NCI-H446 treated with DMSO at 0.1 percent for 48 hours (cell line): ENCODE measurements at regions not wholly inside any gene's neighbourhood (a gene's known extent, or its start where the extent isn't known, plus 50 kb on each side); places are given as distances from the start of the nearest gene placed in this dataset.
"Not testable (repeated sequence)": the region's sequence is repeated elsewhere in the genome, so short reads cannot be mapped to it uniquely, and the experiment has no call there.

ENCODE experiments used
- DNase-seq: peaks from one replicate; lab custom pipeline; 2025; lab: John Stamatoyannopoulos, UW

- DNase-seq: no peak
Measured at GRCh38 chr18:30163573-30163972, 879.0 kb downstream of the DSC3 start.

- DNase-seq: no peak
Measured at GRCh38 chr18:30160124-30160523, 882.4 kb downstream of the DSC3 start.

DNA sequence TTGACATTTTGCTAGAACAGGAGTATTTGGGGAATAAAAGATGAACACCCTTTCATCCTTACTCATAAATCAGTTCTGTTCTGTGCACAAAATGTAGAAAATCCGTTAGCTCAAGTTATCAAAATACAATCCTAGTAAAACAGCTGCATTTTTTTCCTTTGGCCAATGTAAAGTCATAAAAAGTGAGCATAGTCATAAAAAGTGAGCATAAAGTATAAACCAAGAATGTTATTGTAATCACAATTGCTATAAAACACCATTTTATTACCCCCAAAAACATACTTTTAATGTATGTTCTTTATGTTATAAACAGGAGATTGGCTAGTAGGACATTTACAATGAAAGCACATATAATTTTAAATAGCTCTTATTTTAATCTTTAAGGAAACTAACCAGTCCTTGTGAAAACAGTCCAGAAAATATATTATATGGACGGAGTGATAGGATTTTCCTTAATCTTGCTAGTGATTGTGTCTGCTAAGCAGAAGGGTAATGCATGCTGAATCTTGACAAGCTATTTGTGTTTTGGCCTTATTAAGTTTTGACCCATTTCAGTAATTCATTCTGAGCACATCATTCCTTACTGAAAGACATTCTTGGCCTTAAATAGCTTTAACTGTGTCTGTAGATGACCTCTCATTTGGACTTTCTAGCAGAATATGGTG is 891.8 kb downstream of the DSC3 start:
- DNase-seq: no peak

DNA sequence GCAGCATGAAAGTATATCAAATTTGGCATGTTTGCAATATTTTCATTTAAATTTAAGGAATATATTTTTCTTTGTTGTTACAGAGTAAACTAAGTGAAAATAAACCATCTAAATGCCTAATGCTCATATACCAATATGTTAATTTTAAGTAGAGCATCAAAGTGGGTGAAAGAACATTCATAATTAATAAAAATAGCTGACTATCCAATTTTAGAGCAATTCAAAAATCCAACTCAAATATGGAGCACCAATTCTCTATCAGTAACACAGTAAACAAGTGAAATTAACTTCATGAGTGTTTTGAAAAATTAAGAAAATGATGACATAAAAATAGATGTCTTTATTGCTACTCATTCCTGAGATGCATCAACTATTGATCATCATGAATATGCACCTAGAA is 893.0 kb downstream of the DSC3 start:
- no peak for DNase-seq

DNA sequence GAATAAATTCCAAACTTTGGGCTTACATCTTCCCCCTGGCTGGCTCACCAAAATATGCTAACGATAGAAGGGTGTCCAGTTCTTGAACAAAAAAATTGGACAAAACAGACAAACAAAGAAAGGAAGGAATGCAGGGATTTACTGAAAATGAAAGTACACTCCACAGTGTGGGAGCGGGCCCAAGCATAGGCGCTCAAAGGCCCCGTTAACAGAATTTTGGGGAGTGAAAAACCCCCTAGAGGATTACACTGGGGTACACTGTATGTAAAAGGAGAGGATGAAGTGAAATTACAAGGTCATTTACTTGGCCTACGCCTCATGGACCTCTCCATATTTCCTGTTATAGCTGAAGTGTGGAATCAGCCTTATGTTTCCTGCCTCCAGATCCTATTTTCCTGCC is 899.7 kb downstream of the DSC3 start:
- no peak for DNase-seq

DNA sequence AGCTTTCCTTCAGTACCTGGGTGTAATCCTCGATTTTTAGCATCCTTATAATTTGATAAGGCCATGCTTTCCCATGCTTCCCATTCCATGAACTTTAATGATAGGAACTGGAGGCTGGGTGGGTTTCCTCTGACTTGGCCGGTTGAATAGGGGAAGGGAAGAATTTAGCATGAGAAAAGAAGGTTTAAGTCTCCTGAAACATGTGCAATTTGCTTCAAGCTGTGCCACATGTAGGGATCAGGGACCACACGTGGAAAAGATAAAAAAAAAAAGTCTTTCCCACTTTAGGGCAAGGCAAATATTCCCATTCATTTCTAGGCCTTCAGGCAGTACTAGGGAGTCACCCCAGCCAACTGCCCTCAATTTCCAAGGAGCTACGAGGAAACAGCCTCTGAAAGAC is 900.3 kb downstream of the DSC3 start:
- DNase-seq: no peak

GRCh38 chr18:30141506-30141905 is 901.0 kb downstream of the DSC3 start:
- not testable (repeated sequence) for DNase-seq

DNA sequence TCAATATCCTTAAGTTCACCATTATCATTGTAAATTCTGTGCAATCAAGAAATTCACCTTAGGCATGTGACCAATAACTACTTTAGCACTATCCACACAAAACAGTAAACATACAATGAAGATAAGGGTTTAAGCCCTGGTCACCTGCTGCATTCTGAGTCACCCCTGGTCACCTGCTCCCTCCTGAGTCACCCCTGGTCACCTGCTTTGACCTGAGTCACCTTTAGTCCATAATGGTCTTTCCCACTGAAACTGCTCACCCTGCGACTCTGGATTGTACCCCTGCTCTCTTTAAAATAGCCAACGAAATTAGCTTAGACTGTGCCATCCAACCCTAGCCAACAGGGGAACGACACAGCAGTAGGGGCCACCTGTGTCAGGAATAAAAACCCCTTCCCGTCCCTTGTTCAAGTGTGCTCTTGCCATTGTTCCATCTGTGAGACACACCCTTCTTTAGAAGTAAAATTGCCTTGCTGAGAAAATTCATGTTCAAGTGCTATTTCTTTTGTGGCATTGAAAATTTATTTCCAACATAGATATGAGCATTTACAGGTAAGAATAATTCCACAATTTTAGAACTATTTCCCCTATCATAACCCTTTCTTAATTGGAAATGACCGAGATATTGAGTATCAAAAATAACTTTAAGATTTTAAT is 902.8 kb downstream of the DSC3 start:
- no peak for DNase-seq

- DNase-seq: no peak
Measured at GRCh38 chr18:30135938-30136337, 906.6 kb downstream of the DSC3 start.

GRCh38 chr18:30134020-30134419 is 908.5 kb downstream of the DSC3 start:
- DNase-seq: no peak

- no peak for DNase-seq
Measured at GRCh38 chr18:30132959-30133358, 909.6 kb downstream of the DSC3 start.

GRCh38 chr18:30121397-30121796 is 921.1 kb downstream of the DSC3 start:
- DNase-seq: no peak

DNA sequence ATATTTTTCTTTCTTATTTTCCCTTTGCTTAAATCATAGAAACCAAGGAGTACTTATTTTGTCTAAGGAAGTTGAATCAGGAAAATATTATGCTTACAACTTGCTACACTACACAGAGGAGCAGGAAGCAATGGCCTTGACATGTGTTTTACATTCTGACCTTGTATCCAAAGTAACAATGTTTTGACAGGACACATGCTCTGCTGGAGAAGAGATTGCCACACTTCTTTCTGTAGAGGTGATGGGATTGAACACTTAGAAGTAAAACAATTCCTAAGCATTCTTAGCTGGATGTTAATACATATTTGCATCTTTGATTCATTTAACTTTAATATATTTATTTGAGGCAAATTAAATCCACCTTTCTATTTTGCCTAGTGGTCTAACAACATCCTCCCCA is 929.1 kb downstream of the DSC3 start:
- DNase-seq: no peak

- no peak for DNase-seq
Measured at GRCh38 chr18:30106356-30106755, 936.2 kb downstream of the DSC3 start.

DNA sequence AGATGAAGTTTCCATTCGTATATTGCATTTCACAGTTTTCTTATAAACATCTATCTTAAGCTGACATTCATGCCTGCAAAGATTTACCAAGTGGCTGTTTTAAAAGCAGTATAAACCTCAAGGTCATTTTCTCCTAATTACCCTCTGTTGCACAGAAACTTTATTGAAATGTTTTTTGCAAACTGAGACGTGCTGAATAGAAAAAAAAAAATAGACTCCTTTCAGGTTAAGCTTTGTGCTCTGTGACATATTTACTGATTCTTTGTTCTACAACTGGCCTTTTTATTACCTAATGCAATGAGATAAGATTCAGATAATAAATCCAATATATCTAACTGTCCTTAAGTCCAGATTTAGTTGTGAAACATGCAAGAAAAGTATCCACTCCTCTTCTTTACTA is 938.7 kb downstream of the DSC3 start:
- no peak for DNase-seq

GRCh38 chr18:30096796-30097195 is 945.7 kb downstream of the DSC3 start:
- no peak for DNase-seq

DNA sequence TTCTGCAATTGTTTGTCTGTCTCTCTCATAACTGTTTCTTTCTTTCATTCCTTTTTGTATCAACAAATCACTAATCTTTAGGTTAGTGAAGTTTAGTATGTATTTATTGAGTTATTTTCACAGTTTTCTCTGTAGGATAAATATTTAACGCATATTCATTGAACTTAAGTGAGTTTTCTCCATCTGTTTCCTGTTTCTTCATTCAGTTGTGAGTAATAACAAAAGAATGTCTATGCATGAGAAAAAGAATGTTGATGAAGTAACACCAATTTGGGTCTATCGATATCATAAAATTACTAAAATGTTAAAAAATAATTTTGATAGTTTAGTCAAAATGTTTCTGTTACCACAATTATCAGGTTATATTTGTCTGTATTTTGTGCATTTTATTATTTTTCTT is 948.0 kb downstream of the DSC3 start:
- DNase-seq: no peak

DNA sequence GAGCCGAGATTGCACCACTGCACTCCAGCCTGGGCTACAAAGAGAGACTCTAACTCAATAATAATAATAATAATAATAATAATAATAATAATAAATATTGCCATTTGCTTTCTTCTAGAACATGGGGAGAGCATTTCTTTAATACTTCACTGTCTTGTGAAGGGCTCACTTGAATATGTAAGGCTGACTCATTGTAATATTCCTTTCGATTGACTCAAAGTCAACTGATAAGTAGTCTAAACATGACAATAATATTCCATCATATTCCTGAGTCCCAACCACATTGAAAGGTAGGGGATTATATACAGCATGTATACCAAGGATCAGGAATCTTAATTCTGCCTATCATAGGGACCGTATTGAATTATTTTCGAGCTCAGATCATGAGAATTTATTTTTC is 949.2 kb downstream of the DSC3 start:
- DNase-seq: no peak

GRCh38 chr18:30088238-30089015 is 954.1 kb downstream of the DSC3 start:
- no peak for DNase-seq

- DNase-seq: no peak
Measured at GRCh38 chr18:30086351-30086750, 956.2 kb downstream of the DSC3 start.

DNA sequence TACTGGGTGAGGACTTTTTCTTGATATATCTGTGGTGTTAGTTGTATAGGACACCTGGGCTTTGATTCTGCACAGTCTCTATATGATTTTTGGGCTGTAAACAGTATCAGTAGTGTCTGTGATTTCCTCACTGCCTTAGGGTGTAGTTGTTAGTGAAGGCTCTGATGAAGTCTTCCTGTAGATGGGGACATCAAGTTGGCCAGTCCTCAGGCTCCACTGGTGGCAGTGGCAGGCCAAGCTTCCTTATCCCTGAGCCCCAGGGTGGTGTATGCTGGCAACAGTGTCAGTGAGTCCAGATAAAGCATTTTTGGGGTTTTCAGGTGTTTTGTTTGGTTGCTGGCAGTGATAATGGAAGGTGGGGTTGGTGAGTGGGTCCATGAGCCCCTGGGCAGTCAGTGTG is 961.4 kb downstream of the DSC3 start:
- no peak for DNase-seq

DNA sequence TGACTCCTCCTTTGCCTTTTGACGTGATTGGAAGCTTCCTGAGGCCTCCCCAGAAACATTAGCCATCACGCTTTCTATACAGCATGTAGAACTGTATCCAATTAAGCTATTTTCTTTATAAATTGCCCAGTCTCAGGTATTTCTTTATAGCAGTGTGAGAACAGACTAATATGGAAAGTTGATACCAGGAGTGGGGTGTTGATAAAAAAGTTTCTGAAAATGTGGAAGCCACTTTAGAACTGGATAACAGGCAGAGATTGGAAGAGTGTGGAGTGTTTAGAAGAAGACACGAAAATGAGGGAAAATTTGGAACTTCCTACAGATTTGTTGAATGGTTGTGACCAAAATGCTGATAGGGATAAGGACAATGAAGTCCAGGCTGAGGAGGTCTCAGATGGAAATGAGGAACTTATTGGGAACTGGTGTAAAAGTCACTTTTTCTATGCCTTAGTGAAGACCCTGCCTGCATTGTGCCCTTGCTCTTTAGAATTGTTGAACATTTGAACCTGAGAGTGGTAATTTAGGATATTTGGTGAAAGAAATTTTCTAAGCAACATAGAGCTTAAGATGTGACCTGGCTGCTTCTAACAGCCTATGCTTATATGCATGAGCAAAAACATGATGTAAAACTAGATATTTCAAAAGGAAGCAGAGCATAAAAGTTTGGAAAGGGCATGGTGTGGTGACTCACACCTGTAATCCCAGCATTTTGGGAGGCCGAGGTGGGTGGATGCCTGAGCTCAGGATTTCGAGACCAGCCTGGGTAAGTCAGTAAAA is 969.7 kb downstream of the DSC3 start:
- DNase-seq: no peak

- DNase-seq: no peak
Measured at GRCh38 chr18:30066288-30066687, 976.3 kb downstream of the DSC3 start.
